ENCODE measurements at regions not wholly inside any gene's neighbourhood (a gene's known extent, or its start where the extent isn't known, plus 50 kb on each side); places are given as distances from the start of the nearest gene placed in this dataset.
"Not testable (repeated sequence)": the region's sequence is repeated elsewhere in the genome, so short reads cannot be mapped to it uniquely, and the experiment has no call there.

GRCh38 chr7:76897007-76897406 is 135.2 kb downstream of the SPDYE17 start:
- CTCF ChIA-PET; H3K4me1 ChIP-seq (ENCODE audit: insufficient read depth, low read length, poor library complexity, severe bottlenecking); BruUV-seq (replicated peaks); H3K27ac ChIP-seq (ENCODE audit: low read depth, low read length, poor library complexity, severe bottlenecking); H3K27me3 ChIP-seq (replicated peaks; ENCODE audit: insufficient read depth, low read depth, low read length, poor library complexity); DNase-seq (ENCODE audit: low spot score); intact Hi-C loops (cut with micrococcal nuclease; ENCODE audit: unreplicated experiment); POLR2A ChIA-PET (ENCODE audit: low non-redundant PET); H3K4me3 ChIP-seq (ENCODE audit: low read depth, low read length, poor library complexity, severe bottlenecking); H3K9me3 ChIP-seq (ENCODE audit: low read depth, low read length, poor library complexity, severe bottlenecking); H3K36me3 ChIP-seq (ENCODE audit: insufficient read depth, low read length, poor library complexity, severe bottlenecking): not testable (repeated sequence)

GRCh38 chr7:76895696-76896095 is 136.5 kb downstream of the SPDYE17 start:
- BruUV-seq (replicated peaks); CTCF ChIA-PET; DNase-seq (ENCODE audit: low spot score); H3K4me1 ChIP-seq (ENCODE audit: insufficient read depth, low read length, poor library complexity, severe bottlenecking); intact Hi-C loops (cut with micrococcal nuclease; ENCODE audit: unreplicated experiment); H3K27ac ChIP-seq (ENCODE audit: low read depth, low read length, poor library complexity, severe bottlenecking); H3K9me3 ChIP-seq (ENCODE audit: low read depth, low read length, poor library complexity, severe bottlenecking); POLR2A ChIA-PET (ENCODE audit: low non-redundant PET); H3K36me3 ChIP-seq (ENCODE audit: insufficient read depth, low read length, poor library complexity, severe bottlenecking); H3K27me3 ChIP-seq (replicated peaks; ENCODE audit: insufficient read depth, low read depth, low read length, poor library complexity); H3K4me3 ChIP-seq (ENCODE audit: low read depth, low read length, poor library complexity, severe bottlenecking): not testable (repeated sequence)

DNA sequence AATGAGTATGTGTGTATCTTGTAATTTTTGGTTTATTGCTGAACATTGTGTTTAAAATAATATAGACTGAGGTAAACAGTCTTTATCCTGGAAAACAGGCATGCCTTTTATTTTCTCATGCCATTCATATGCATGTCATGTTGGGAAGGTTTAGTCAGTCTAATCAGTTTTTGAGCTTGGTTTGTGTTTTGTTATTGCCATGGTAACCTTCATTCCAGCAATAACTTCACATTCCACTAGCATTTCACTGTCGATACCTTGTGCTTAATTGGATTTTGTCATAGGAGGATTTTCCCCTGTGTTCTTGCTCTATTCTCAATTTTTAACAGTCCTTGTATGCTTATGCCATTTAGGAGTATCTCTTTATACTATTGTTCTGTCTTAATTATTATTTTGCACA is 140.4 kb downstream of the SPDYE17 start:
- CTCF ChIA-PET; intact Hi-C loops (cut with micrococcal nuclease; ENCODE audit: unreplicated experiment); H3K9me3 ChIP-seq (ENCODE audit: low read depth, low read length, poor library complexity, severe bottlenecking); POLR2A ChIA-PET (ENCODE audit: low non-redundant PET); BruUV-seq (replicated peaks); H3K36me3 ChIP-seq (ENCODE audit: insufficient read depth, low read length, poor library complexity, severe bottlenecking); H3K27ac ChIP-seq (ENCODE audit: low read depth, low read length, poor library complexity, severe bottlenecking); H3K4me3 ChIP-seq (ENCODE audit: low read depth, low read length, poor library complexity, severe bottlenecking); DNase-seq (ENCODE audit: low spot score); H3K4me1 ChIP-seq (ENCODE audit: insufficient read depth, low read length, poor library complexity, severe bottlenecking); H3K27me3 ChIP-seq (replicated peaks; ENCODE audit: insufficient read depth, low read depth, low read length, poor library complexity): not testable (repeated sequence)

- H3K9me3 ChIP-seq (ENCODE audit: low read depth, low read length, poor library complexity, severe bottlenecking); H3K4me3 ChIP-seq (ENCODE audit: low read depth, low read length, poor library complexity, severe bottlenecking); CTCF ChIA-PET; H3K27me3 ChIP-seq (replicated peaks; ENCODE audit: insufficient read depth, low read depth, low read length, poor library complexity); H3K27ac ChIP-seq (ENCODE audit: low read depth, low read length, poor library complexity, severe bottlenecking); POLR2A ChIA-PET (ENCODE audit: low non-redundant PET); intact Hi-C loops (cut with micrococcal nuclease; ENCODE audit: unreplicated experiment); H3K36me3 ChIP-seq (ENCODE audit: insufficient read depth, low read length, poor library complexity, severe bottlenecking); BruUV-seq (replicated peaks); DNase-seq (ENCODE audit: low spot score); H3K4me1 ChIP-seq (ENCODE audit: insufficient read depth, low read length, poor library complexity, severe bottlenecking): not testable (repeated sequence)
Measured at GRCh38 chr7:76879733-76880288, 152.3 kb downstream of the SPDYE17 start.

DNA sequence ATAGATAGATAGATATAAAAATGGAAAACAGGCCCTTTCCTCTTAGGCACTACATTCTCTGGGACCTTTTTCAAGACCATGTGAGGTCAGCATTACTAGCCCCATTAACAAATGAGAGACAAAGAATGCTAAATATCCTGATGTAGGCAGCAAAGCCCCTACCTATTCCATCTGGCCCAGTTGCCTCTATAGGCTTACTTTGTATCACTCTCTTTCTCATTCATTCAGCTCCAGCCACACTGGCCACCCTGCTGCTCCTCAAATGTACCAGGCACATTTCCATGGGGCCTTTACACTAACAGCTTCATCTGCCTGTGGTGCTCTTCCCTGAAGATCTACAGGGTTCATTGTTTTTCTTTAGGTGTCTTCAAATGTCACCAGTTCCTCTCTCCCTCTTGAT is 156.4 kb downstream of the SPDYE17 start:
- BruUV-seq (replicated peaks); CTCF ChIA-PET; DNase-seq (ENCODE audit: low spot score); H3K4me1 ChIP-seq (ENCODE audit: insufficient read depth, low read length, poor library complexity, severe bottlenecking); intact Hi-C loops (cut with micrococcal nuclease; ENCODE audit: unreplicated experiment); H3K27me3 ChIP-seq (replicated peaks; ENCODE audit: insufficient read depth, low read depth, low read length, poor library complexity); H3K4me3 ChIP-seq (ENCODE audit: low read depth, low read length, poor library complexity, severe bottlenecking); H3K36me3 ChIP-seq (ENCODE audit: insufficient read depth, low read length, poor library complexity, severe bottlenecking); POLR2A ChIA-PET (ENCODE audit: low non-redundant PET); H3K9me3 ChIP-seq (ENCODE audit: low read depth, low read length, poor library complexity, severe bottlenecking); H3K27ac ChIP-seq (ENCODE audit: low read depth, low read length, poor library complexity, severe bottlenecking): not testable (repeated sequence)

GRCh38 chr7:76870504-76870808 is 161.7 kb downstream of the SPDYE17 start:
- H3K36me3 ChIP-seq (ENCODE audit: insufficient read depth, low read length, poor library complexity, severe bottlenecking); intact Hi-C loops (cut with micrococcal nuclease; ENCODE audit: unreplicated experiment); POLR2A ChIA-PET (ENCODE audit: low non-redundant PET); BruUV-seq (replicated peaks); CTCF ChIA-PET; H3K27ac ChIP-seq (ENCODE audit: low read depth, low read length, poor library complexity, severe bottlenecking); H3K27me3 ChIP-seq (replicated peaks; ENCODE audit: insufficient read depth, low read depth, low read length, poor library complexity); H3K4me3 ChIP-seq (ENCODE audit: low read depth, low read length, poor library complexity, severe bottlenecking); H3K4me1 ChIP-seq (ENCODE audit: insufficient read depth, low read length, poor library complexity, severe bottlenecking); H3K9me3 ChIP-seq (ENCODE audit: low read depth, low read length, poor library complexity, severe bottlenecking): not testable (repeated sequence)
- peak; percentile 3 for DNase-seq (ENCODE audit: low spot score)

DNA sequence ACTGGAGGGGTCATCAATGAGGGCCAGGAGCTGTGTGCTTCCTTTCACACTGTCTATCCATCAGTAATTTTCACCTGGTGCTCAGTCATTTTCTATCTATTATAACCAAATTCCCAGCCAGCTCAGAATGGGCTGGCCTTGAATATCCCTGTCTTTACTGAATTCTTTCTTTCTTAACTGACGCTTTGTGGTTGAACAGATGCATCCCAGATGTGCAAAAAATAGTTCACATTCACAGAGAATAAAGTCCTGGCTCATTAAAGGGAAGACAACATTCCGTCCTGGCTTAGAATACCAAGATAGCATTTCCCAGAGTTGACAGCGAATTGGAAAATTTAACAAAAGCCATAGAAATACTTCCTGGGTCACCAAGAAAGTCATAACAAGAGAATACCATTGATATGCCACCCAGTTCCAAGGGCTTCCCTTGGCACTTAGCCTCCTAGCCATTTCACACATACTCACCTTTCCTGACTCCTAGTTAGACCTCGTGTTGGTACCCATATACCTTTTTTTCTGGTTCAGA is 164.7 kb downstream of the SPDYE17 start:
- H3K4me3 ChIP-seq (ENCODE audit: low read depth, low read length, poor library complexity, severe bottlenecking); BruUV-seq (replicated peaks); H3K4me1 ChIP-seq (ENCODE audit: insufficient read depth, low read length, poor library complexity, severe bottlenecking); H3K36me3 ChIP-seq (ENCODE audit: insufficient read depth, low read length, poor library complexity, severe bottlenecking); H3K27me3 ChIP-seq (replicated peaks; ENCODE audit: insufficient read depth, low read depth, low read length, poor library complexity); H3K9me3 ChIP-seq (ENCODE audit: low read depth, low read length, poor library complexity, severe bottlenecking); H3K27ac ChIP-seq (ENCODE audit: low read depth, low read length, poor library complexity, severe bottlenecking); CTCF ChIA-PET; intact Hi-C loops (cut with micrococcal nuclease; ENCODE audit: unreplicated experiment); POLR2A ChIA-PET (ENCODE audit: low non-redundant PET); DNase-seq (ENCODE audit: low spot score): not testable (repeated sequence)

GRCh38 chr7:76863150-76863773 is 168.9 kb downstream of the SPDYE17 start:
- H3K9me3 ChIP-seq (ENCODE audit: low read depth, low read length, poor library complexity, severe bottlenecking); H3K4me3 ChIP-seq (ENCODE audit: low read depth, low read length, poor library complexity, severe bottlenecking); H3K27ac ChIP-seq (ENCODE audit: low read depth, low read length, poor library complexity, severe bottlenecking); POLR2A ChIA-PET (ENCODE audit: low non-redundant PET); CTCF ChIA-PET; BruUV-seq (replicated peaks); H3K36me3 ChIP-seq (ENCODE audit: insufficient read depth, low read length, poor library complexity, severe bottlenecking); H3K27me3 ChIP-seq (replicated peaks; ENCODE audit: insufficient read depth, low read depth, low read length, poor library complexity); H3K4me1 ChIP-seq (ENCODE audit: insufficient read depth, low read length, poor library complexity, severe bottlenecking); intact Hi-C loops (cut with micrococcal nuclease; ENCODE audit: unreplicated experiment); DNase-seq (ENCODE audit: low spot score): not testable (repeated sequence)
